WERI-Rb-1 (cell line): ENCODE measurements at regions not wholly inside any gene's neighbourhood (a gene's known extent, or its start where the extent isn't known, plus 50 kb on each side); places are given as distances from the start of the nearest gene placed in this dataset.

ENCODE experiments used
- DNase-seq: peaks from one replicate; pipeline ENCODE4 v3.0.0-alpha.2; 2020
- H3K27ac ChIP-seq: fragments of 250-450 bp; sonication (Bioruptor Pico); 2 replicates; pipeline ENCODE4 v1.5.1; 2020; ENCODE audit warnings: mild to moderate bottlenecking, moderate library complexity
- H3K27me3 ChIP-seq: fragments of 250-450 bp; sonication (Bioruptor Pico); 2 replicates; pipeline ENCODE4 v1.5.1; 2021; ENCODE audit warnings: mild to moderate bottlenecking, low read depth, moderate library complexity; ENCODE audit not compliant: insufficient read depth, severe bottlenecking
- H3K36me3 ChIP-seq: fragments of 250-450 bp; sonication (Bioruptor Pico); 2 replicates; pipeline ENCODE4 v1.5.1; 2020; ENCODE audit warnings: mild to moderate bottlenecking, moderate library complexity
- H3K4me3 ChIP-seq: 2 replicates; pipeline ENCODE4 v1.5.1; 2011; ENCODE audit warnings: low read depth, mild to moderate bottlenecking, control low read depth, low read length
- H3K9me3 ChIP-seq: fragments of 250-450 bp; sonication (Bioruptor Pico); 2 replicates; pipeline ENCODE4 v1.5.1; 2021; ENCODE audit warnings: mild to moderate bottlenecking, moderate library complexity; ENCODE audit not compliant: severe bottlenecking
- CTCF ChIP-seq: IDR thresholded peaks from 2 replicates; pipeline ENCODE4 v1.5.1; 2011; ENCODE audit warnings: low read depth, mild to moderate bottlenecking, control low read depth, inconsistent platforms, low read length

DNA sequence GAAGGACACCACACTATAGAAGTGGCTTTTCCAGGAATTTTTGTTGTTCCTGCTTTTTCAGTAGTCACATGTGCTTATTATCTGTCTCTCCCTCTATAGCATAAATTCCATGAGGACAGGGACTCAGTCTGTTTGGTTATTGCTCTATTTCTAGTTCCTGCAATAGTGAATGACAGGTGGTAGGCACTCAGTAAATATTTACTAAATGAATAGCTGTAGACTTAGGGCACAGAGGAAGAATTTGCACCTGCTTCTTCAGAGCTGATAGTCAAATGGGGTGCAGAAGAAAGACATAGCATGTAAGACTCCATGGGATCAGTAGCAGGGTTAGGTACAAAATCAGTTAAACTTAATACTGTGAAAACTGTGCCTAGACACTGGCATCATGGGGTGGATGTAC is 580.2 kb downstream of the CCDC171 start:
- Histone ChIP-seq H3K27ac (no peak overlapping the region), H3K27me3 (no peaks in the 10 kb centered on the region), H3K4me3 (no peak overlapping the region), H3K36me3 (no peaks in the 10 kb centered on the region), H3K9me3 (no peaks in the 10 kb centered on the region)
- no peak for DNase-seq
- TF ChIP-seq CTCF, result no peak

DNA sequence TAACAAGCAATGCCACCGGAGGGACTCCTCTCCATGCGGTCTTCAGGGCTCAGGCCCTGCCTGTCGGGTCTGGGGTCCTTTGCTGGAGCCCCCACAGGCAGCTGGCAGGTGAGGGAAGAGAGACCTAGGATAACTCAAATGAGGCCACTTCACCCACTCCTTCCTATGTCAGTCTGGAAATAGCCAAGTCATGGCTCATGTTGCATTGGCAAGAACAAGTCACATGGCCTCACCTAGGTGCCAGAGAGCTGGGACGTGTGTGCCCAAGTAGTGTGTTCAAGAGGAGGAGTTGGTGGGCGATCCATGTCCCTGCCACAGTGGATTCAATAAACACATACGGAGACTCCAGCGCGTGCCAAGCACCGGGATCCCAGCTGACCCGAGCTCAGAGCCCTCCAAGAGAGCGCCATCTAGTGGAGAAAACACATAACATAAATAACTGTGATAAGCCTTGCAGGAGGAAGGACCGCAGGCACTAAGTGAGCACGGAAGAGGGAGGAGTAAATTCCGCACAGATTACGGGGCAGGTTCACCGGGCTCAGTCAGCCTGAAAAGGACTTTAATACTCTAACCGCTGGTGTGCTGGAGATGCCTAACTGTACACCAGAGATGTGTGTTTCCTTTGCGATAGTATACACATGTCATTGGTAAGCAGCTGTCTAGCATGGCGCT is 580.8 kb downstream of the CCDC171 start:
- DNase-seq, result peak; percentile 67
- Histone ChIP-seq H3K27me3 (no peaks in the 10 kb centered on the region), H3K27ac (no peak overlapping the region), H3K36me3 (no peaks in the 10 kb centered on the region), H3K4me3 (no peak overlapping the region), H3K9me3 (no peaks in the 10 kb centered on the region)
- TF ChIP-seq CTCF, result peak; percentile 61

- DNase-seq, result no peak
- no peak overlapping the region for H3K4me3 ChIP-seq
- no peak for TF ChIP-seq CTCF
Measured at GRCh38 chr9:16134351-16134750, 581.5 kb downstream of the CCDC171 start.

GRCh38 chr9:16135968-16136367 is 583.1 kb downstream of the CCDC171 start:
- H3K27ac ChIP-seq, result no peak overlapping the region
- no peak for DNase-seq
- no peaks in the 10 kb centered on the region for H3K27me3 ChIP-seq
- no peak overlapping the region for H3K4me3 ChIP-seq
- H3K36me3 ChIP-seq, result no peaks in the 10 kb centered on the region
- no peaks in the 10 kb centered on the region for H3K9me3 ChIP-seq
- no peak for TF ChIP-seq CTCF

More at GRCh38 chr9:16134351-16134750, 581.5 kb downstream of the CCDC171 start:
- Histone ChIP-seq H3K27me3 (no peaks in the 10 kb centered on the region), H3K36me3 (no peaks in the 10 kb centered on the region), H3K9me3 (no peaks in the 10 kb centered on the region), H3K27ac (no peak overlapping the region)

DNA sequence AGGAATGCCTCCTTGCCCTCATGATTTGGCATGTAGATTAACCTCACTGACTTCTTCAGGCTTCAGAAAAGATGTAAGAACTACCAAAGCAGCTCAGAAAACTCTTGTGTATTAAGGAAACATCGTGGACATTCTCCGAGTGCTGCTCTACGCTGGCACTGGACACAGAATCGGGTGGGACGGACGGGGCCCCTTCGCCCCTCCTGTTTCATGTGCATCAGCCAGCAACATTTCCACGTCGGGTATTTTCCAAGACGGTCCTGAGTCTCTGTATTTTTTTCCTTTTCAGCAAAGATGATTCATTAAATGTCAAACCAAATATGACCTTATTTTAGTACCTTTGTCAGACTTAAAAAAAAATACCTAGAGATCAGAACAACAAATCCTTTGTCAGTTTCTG is 583.6 kb downstream of the CCDC171 start:
- Histone ChIP-seq H3K9me3 (no peaks in the 10 kb centered on the region), H3K27me3 (no peaks in the 10 kb centered on the region), H3K36me3 (no peaks in the 10 kb centered on the region), H3K4me3 (no peak overlapping the region), H3K27ac (peak overlapping the region; percentile 11; the same call in 1 of the 2 replicates)
- no peak for TF ChIP-seq CTCF
- DNase-seq, result no peak

DNA sequence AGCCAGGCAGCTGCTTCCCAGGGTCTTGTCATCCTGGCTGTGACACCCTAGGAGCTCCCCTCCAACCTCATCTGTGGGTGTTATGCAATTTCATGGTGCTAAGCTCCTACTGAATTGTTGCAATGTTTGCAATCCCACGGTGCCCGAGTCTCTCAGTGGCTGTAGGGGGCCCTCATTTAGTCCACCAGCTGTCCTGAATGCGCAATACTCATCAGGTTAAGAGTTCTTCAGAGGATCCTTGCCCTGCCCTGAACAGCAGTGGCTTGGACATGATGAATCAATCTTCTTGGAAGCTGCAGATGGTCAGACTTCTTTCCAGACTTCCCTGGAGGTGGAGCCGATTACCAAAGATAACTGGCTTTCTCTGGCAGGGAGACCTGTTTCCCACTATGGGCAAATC is 584.1 kb downstream of the CCDC171 start:
- Histone ChIP-seq H3K4me3 (no peak overlapping the region), H3K27me3 (no peaks in the 10 kb centered on the region), H3K36me3 (no peaks in the 10 kb centered on the region), H3K27ac (peak overlapping the region; percentile 44), H3K9me3 (no peaks in the 10 kb centered on the region)
- peak; percentile 80 for DNase-seq
- TF ChIP-seq CTCF, result 0 out of 2 replicates have a peak, but pooled peaks have one; percentile 2
